GM18502 (cell line): ENCODE measurements at regions not wholly inside any gene's neighbourhood (a gene's known extent, or its start where the extent isn't known, plus 50 kb on each side); places are given as distances from the start of the nearest gene placed in this dataset.
"Not testable (repeated sequence)": the region's sequence is repeated elsewhere in the genome, so short reads cannot be mapped to it uniquely, and the experiment has no call there.

Experiments used
- ATAC-seq: cut with Tn5 transposase; IDR thresholded peaks from one replicate; pipeline ENCODE4 v1.9.1; 2021; ENCODE audit warnings: mild to moderate bottlenecking; ENCODE audit not compliant: unreplicated experiment, poor library complexity

- ATAC-seq = no peak
These were observed 477.8 kb upstream of the GCFC2 start for GRCh38 chr2:76188334-76189008.

- ATAC-seq = no peak
These were observed 476.7 kb upstream of the GCFC2 start for GRCh38 chr2:76187415-76187814.

GRCh38 chr2:76180676-76181075, 470.0 kb upstream of the GCFC2 start:
- no peak for ATAC-seq

- no peak for ATAC-seq
These were observed 467.9 kb upstream of the GCFC2 start for GRCh38 chr2:76178610-76179009.

- no peak for ATAC-seq
These were observed 464.6 kb upstream of the GCFC2 start for GRCh38 chr2:76175295-76175694.

- no peak for ATAC-seq
These were observed 463.8 kb upstream of the GCFC2 start for GRCh38 chr2:76174505-76174904.

GRCh38 chr2:76173206-76173605, 462.5 kb upstream of the GCFC2 start:
- not testable (repeated sequence) for ATAC-seq

- not testable (repeated sequence) for ATAC-seq
These were observed 461.5 kb upstream of the GCFC2 start for GRCh38 chr2:76172154-76172595.

- no peak for ATAC-seq
These were observed 460.1 kb upstream of the GCFC2 start for GRCh38 chr2:76170856-76171255.

- ATAC-seq = no peak
These were observed 459.3 kb upstream of the GCFC2 start for GRCh38 chr2:76170009-76170384.

- ATAC-seq = no peak
These were observed 458.7 kb upstream of the GCFC2 start for GRCh38 chr2:76169276-76170008.

GRCh38 chr2:76163860-76164259, 453.1 kb upstream of the GCFC2 start:
- no peak for ATAC-seq

- no peak for ATAC-seq
These were observed 450.0 kb upstream of the GCFC2 start for GRCh38 chr2:76160670-76161069.

GRCh38 chr2:76159042-76159648, 448.4 kb upstream of the GCFC2 start:
- ATAC-seq = no peak

- ATAC-seq = no peak
These were observed 446.8 kb upstream of the GCFC2 start for GRCh38 chr2:76157531-76157930.

- no peak for ATAC-seq
These were observed 444.3 kb upstream of the GCFC2 start for GRCh38 chr2:76154981-76155380.

- ATAC-seq = no peak
These were observed 439.1 kb upstream of the GCFC2 start for GRCh38 chr2:76149846-76150245.

- not testable (repeated sequence) for ATAC-seq
These were observed 428.6 kb upstream of the GCFC2 start for GRCh38 chr2:76139303-76139702.

- no peak for ATAC-seq
These were observed 417.9 kb upstream of the GCFC2 start for GRCh38 chr2:76128622-76129021.

GRCh38 chr2:76120176-76120575, 409.5 kb upstream of the GCFC2 start:
- no peak for ATAC-seq

GRCh38 chr2:76089683-76090082, 379.0 kb upstream of the GCFC2 start:
- ATAC-seq = no peak
